ENCODE measurements at regions not wholly inside any gene's neighbourhood (a gene's known extent, or its start where the extent isn't known, plus 50 kb on each side); places are given as distances from the start of the nearest gene placed in this dataset.

DNA sequence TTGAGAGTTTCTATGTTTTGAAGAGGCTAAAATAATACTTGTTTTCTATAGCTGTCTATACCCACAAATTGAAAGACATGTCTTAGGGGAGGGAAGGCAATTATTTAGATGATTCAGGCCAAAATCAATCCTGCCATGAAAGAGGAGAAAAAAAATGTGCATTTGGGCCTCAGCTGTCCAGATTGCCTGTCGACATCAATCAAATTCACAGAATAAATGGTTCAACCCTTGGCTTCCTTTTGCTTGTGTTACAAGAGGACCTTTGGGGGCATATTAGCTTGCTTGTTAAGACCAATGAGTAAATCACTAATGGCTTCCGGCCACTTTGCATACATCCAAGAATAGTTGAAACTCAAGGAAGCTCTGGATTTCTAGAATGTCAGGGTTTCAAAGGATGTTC lies 900.8 kb upstream of the CELF4 start:
- WGBS, 4 donors = 87 to 97% (median 89%) methylated on average over 2 of the region's 2 CpGs
- Histone ChIP-seq H3K4me1 (no peaks in the 10 kb centered on the region), H3K27me3 (no peaks in the 10 kb centered on the region), H3K9me3 (peaks cover 0 to 4% (median 0%) of the 10 kb centered on the region in 12 donors), H3K36me3 (no peaks in the 10 kb centered on the region), H3K27ac (no peak overlapping the region), H3K4me3 (no peak overlapping the region)
- DNase-seq = no peak
- no peak for TF ChIP-seq POLR2A (IDR thresholded peaks at IDR 0.05)
- TF ChIP-seq, protein P1, sequence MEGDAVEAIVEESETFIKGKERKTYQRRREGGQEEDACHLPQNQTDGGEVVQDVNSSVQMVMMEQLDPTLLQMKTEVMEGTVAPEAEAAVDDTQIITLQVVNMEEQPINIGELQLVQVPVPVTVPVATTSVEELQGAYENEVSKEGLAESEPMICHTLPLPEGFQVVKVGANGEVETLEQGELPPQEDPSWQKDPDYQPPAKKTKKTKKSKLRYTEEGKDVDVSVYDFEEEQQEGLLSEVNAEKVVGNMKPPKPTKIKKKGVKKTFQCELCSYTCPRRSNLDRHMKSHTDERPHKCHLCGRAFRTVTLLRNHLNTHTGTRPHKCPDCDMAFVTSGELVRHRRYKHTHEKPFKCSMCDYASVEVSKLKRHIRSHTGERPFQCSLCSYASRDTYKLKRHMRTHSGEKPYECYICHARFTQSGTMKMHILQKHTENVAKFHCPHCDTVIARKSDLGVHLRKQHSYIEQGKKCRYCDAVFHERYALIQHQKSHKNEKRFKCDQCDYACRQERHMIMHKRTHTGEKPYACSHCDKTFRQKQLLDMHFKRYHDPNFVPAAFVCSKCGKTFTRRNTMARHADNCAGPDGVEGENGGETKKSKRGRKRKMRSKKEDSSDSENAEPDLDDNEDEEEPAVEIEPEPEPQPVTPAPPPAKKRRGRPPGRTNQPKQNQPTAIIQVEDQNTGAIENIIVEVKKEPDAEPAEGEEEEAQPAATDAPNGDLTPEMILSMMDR (IDR thresholded peaks at IDR 0.05) = no peak
- no peak for ATAC-seq
- intact Hi-C loops (cut with DNase I) = no loop called here

DNA sequence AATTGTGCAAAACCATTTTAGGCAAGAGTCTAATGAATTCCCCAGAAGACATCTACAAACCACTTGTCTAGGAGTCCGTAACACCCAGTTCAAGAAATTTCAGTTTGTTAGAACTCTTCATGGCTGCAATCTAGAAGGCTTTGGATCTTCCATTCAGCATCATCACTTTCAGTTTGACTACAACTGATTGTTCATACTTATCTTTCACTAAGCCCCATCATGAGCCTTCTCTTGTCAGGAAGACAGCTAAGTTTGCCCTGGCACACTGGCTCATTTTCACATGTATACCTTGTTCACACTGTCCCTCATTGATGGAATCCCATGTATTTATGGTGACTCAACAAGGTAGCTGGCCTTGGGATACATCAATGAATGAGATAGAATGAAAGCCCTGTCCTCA lies 898.4 kb upstream of the CELF4 start:
- no peak overlapping the region for H3K27ac ChIP-seq
- no peak for ATAC-seq
- H3K4me3 ChIP-seq = no peak overlapping the region
- peaks cover 0 to 4% (median 0%) of the 10 kb centered on the region in 12 donors for H3K4me1 ChIP-seq
- intact Hi-C loops (cut with DNase I) = no loop called here
- WGBS, 4 donors = 96 to 100% (median 97%) methylated on average over 1 of the region's 1 CpG
- DNase-seq = no peak
- peaks cover 0 to 4% (median 0%) of the 10 kb centered on the region in 12 donors for H3K9me3 ChIP-seq
- H3K36me3 ChIP-seq = no peaks in the 10 kb centered on the region
- H3K27me3 ChIP-seq = no peaks in the 10 kb centered on the region
- TF ChIP-seq, protein P1 (IDR thresholded peaks at IDR 0.05) = no peak
- TF ChIP-seq POLR2A (IDR thresholded peaks at IDR 0.05) = no peak

DNA sequence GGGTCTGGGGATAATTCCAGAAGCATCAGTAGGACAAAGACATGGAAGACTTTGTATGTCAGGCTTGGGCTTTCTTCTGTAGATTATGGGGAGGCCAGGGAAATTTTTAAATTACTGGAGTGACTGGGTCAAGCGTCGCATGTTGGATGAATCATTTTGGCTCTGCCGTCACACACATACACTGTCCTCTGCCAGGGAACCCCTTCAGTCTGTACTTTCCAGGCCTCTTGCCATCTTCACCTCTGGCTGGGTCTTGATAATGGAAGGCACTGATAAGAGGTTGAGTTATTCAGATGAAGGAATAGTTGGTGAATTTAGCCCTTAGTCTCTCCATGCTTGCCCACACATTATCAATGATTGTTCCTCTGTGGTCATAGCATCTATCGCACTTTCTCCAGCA lies 895.1 kb upstream of the CELF4 start:
- Histone ChIP-seq H3K36me3 (no peaks in the 10 kb centered on the region), H3K4me1 (peaks cover 0 to 9% (median 0%) of the 10 kb centered on the region in 12 donors), H3K27ac (no peak overlapping the region), H3K27me3 (no peaks in the 10 kb centered on the region), H3K9me3 (peaks cover 0 to 4% (median 0%) of the 10 kb centered on the region in 12 donors), H3K4me3 (no peak overlapping the region)
- DNase-seq (peak in 1 of 5 donors; percentile 27), ATAC-seq (peak in 2 of 4 donors; percentile 78 to 87)
- WGBS, 4 donors = 69 to 87% (median 76%) methylated on average over 4 of the region's 4 CpGs
- TF ChIP-seq, protein P1 (IDR thresholded peaks at IDR 0.05) = no peak
- TF ChIP-seq POLR2A (IDR thresholded peaks at IDR 0.05) = no peak
- intact Hi-C loops (cut with DNase I) = no loop called here

DNA sequence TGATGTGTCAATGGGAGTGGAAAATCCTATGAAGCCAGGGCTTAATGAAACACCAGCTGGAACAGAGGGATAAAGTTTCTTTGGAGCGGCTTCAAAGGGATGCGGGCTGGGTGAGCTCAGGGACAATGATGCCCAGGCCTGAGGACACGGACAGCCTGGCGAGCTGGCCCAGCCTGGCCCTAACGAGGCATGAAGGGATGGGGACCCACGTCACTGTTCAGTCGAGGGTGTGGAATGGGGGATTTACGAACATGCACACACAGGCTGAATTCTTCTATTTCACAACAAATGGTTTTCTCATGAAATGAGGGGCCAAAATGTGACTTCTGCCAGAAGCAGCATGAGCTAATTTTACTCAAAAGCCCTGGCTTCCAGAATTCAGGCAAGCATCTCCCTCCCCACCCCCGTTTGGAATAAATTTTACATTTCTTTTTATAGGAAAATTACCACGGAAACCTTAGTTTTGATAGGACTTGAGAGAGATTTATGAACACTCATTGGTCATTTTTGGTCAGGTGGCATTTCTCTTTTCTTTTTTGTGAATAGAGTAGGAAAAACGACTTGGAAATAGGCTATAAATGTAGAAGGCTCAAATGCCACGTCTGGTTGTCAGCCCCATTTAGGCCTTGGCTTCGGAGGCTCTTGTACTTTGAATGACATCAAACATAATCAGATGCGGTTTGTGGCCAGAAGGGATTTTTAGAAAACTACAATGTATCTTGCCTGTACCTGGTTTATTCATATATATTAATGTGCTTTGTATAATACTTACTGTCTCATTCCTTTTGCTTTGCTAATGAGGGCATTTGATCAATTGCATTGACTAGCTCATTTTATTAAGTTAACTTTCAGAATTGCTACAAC lies 893.8 kb upstream of the CELF4 start:
- DNase-seq (no peak), ATAC-seq (peak in 2 of 4 donors; percentile 33 to 41)
- peak overlapping the region in 2 of 12 donors; percentile 31 to 37 for H3K27ac ChIP-seq
- no peaks in the 10 kb centered on the region for H3K27me3 ChIP-seq
- TF ChIP-seq POLR2A (IDR thresholded peaks at IDR 0.05) = no peak
- TF ChIP-seq, protein P1 (IDR thresholded peaks at IDR 0.05) = no peak
- WGBS, 4 donors = 59 to 68% (median 66%) methylated on average over 14 of the region's 14 CpGs
- H3K36me3 ChIP-seq = no peaks in the 10 kb centered on the region
- H3K4me3 ChIP-seq = no peak overlapping the region
- intact Hi-C loops (cut with DNase I) = no loop called here
- H3K9me3 ChIP-seq = peaks cover 0 to 4% (median 0%) of the 10 kb centered on the region in 12 donors
- H3K4me1 ChIP-seq = peaks cover 0 to 9% (median 0%) of the 10 kb centered on the region in 12 donors
